CD14-positive monocyte (primary cell): ENCODE measurements at regions not wholly inside any gene's neighbourhood (a gene's known extent, or its start where the extent isn't known, plus 50 kb on each side); places are given as distances from the start of the nearest gene placed in this dataset.

Experiments
- DNase-seq, 3 donors: peaks; one replicate each; pipeline ENCODE4 v3.0.0-alpha.2; 2011 to 2022
- H2AFZ ChIP-seq: 2 replicates; pipeline ENCODE4 v1.6.0; 2012; ENCODE audit warnings: mild to moderate bottlenecking, low read depth, low read length, inconsistent platforms; ENCODE audit not compliant: insufficient read depth, poor library complexity, severe bottlenecking
- H3K27ac ChIP-seq, 2 donors: 1 replicate in 1 of 2; 2 replicates in 1 of 2; pipeline ENCODE4 v1.5.1; 2012 to 2013; ENCODE audit warnings: low read length in 2 of 2, control low read depth in 1 of 2, inconsistent platforms in 1 of 2, low read depth in 1 of 2, mild to moderate bottlenecking in 1 of 2
- H3K27me3 ChIP-seq, 2 donors: one replicate each; pipeline versions ENCODE4 v1.6.0 to v1.6.1; 2011 to 2013; ENCODE audit warnings: low read length in 2 of 2; ENCODE audit not compliant: control insufficient read depth in 2 of 2, insufficient read depth in 2 of 2
- H3K36me3 ChIP-seq, 2 donors: replicated peaks in 1 of 2; 1 replicate in 1 of 2; 2 replicates in 1 of 2; pipeline versions ENCODE4 v1.5.1 to v1.6.1; 2012 to 2013; ENCODE audit warnings: low read length in 2 of 2, control low read depth in 1 of 2, inconsistent platforms in 1 of 2, mild to moderate bottlenecking in 1 of 2; ENCODE audit not compliant: insufficient read depth in 2 of 2, control insufficient read depth in 1 of 2
- H3K4me1 ChIP-seq, 2 donors: 1 replicate in 1 of 2; 2 replicates in 1 of 2; pipeline versions ENCODE4 v1.5.1 to v1.6.1; 2012 to 2013; ENCODE audit warnings: low read length in 2 of 2, control low read depth in 1 of 2, inconsistent platforms in 1 of 2, mild to moderate bottlenecking in 1 of 2, moderate library complexity in 1 of 2; ENCODE audit not compliant: insufficient read depth in 2 of 2, control insufficient read depth in 1 of 2
- H3K4me2 ChIP-seq: replicated peaks from 2 replicates; pipeline ENCODE3; 2012; ENCODE audit warnings: low read length, moderate library complexity, mild to moderate bottlenecking; ENCODE audit not compliant: poor library complexity, severe bottlenecking; ENCODE audit errors: extremely low read depth
- H3K4me3 ChIP-seq, 3 experiments: fragments of 200-600 bp in 1 of 3; sonication (generic) in 1 of 3; replicated peaks in 1 of 3; 1 replicate in 2 of 3; 2 replicates in 1 of 3; pipeline ENCODE4 v1.5.1; 2011 to 2013; ENCODE audit warnings: low read length in 3 of 3, mild to moderate bottlenecking in 3 of 3, control low read depth in 2 of 3, low read depth in 2 of 3, inconsistent platforms in 1 of 3, moderate library complexity in 1 of 3
- H3K79me2 ChIP-seq: 2 replicates; pipeline ENCODE4 v1.6.0; 2012; ENCODE audit warnings: mild to moderate bottlenecking, control low read depth, inconsistent platforms, low read length, moderate library complexity; ENCODE audit not compliant: insufficient read depth
- H3K9ac ChIP-seq: 2 replicates; pipeline ENCODE4 v1.6.0; 2017; ENCODE audit warnings: low read length, mild to moderate bottlenecking; ENCODE audit not compliant: insufficient read depth, poor library complexity, severe bottlenecking
- H3K9me3 ChIP-seq, 2 donors: replicated peaks in 1 of 2; 1 replicate in 1 of 2; 2 replicates in 1 of 2; pipeline versions ENCODE4 v1.5.1 to v1.6.1; 2012 to 2013; ENCODE audit warnings: low read length in 2 of 2, control low read depth in 1 of 2; ENCODE audit not compliant: control insufficient read depth in 1 of 2, insufficient read depth in 1 of 2
- H4K20me1 ChIP-seq: 2 replicates; pipeline ENCODE4 v1.6.0; 2012; ENCODE audit warnings: mild to moderate bottlenecking, low read length, control low read depth, moderate library complexity; ENCODE audit not compliant: insufficient read depth
- H3K27ac Mint-ChIP-seq, 7 donors: one replicate each; pipeline ENCODE4 v1.8.0; 2020; ENCODE audit warnings: mild to moderate bottlenecking in 7 of 7, mixed read lengths in 7 of 7, moderate library complexity in 6 of 7, inconsistent platforms in 2 of 7
- H3K27me3 Mint-ChIP-seq, 3 donors: one replicate each; pipeline ENCODE4 v1.8.0; 2021 to 2022; ENCODE audit warnings: low read depth in 3 of 3, mild to moderate bottlenecking in 3 of 3, mixed read lengths in 3 of 3, moderate library complexity in 3 of 3, inconsistent platforms in 1 of 3
- H3K36me3 Mint-ChIP-seq, 2 donors: one replicate each; pipeline ENCODE4 v1.8.0; 2020; ENCODE audit warnings: mixed read lengths in 2 of 2, inconsistent platforms in 1 of 2, mild to moderate bottlenecking in 1 of 2
- H3K4me1 Mint-ChIP-seq: one replicate; pipeline ENCODE4 v1.8.0; 2020; ENCODE audit warnings: mild to moderate bottlenecking, mixed read lengths
- H3K4me3 Mint-ChIP-seq, 2 donors: one replicate each; pipeline ENCODE4 v1.8.0; 2020; ENCODE audit warnings: mild to moderate bottlenecking in 2 of 2, mixed read lengths in 2 of 2, moderate library complexity in 1 of 2
- H3K9me3 Mint-ChIP-seq, 7 donors: one replicate each; pipeline ENCODE4 v1.8.0; 2020 to 2022; ENCODE audit warnings: mixed read lengths in 7 of 7, mild to moderate bottlenecking in 6 of 7, moderate library complexity in 6 of 7, inconsistent platforms in 2 of 7
- WGBS: methylation state at CpG from one replicate; pipeline ENCODE4 v1.1.5; 2013; ENCODE audit warnings: missing lambda C conversion rate; ENCODE audit not compliant: insufficient coverage; 5-methylcytosine and 5-hydroxymethylcytosine counted together
- intact Hi-C, 2 donors: fragments of 100-400 bp; cut with micrococcal nuclease; formaldehyde crosslinking; loops; one replicate each; pipeline versions ENCODE4 v1.15.0 to v1.15.1; 2023
- TF ChIP-seq, protein P1 (sequence below): fragments of 200-600 bp; IDR thresholded peaks from one replicate; pipeline ENCODE4 v1.8.0; 2022; ENCODE audit warnings: antibody characterized with exemption, mild to moderate bottlenecking

GRCh38 chr22:48772286-48772907, 1055.3 kb downstream of the BRD1 start:
- H3K27ac ChIP-seq, result no peak overlapping the region
- TF ChIP-seq, protein P1, sequence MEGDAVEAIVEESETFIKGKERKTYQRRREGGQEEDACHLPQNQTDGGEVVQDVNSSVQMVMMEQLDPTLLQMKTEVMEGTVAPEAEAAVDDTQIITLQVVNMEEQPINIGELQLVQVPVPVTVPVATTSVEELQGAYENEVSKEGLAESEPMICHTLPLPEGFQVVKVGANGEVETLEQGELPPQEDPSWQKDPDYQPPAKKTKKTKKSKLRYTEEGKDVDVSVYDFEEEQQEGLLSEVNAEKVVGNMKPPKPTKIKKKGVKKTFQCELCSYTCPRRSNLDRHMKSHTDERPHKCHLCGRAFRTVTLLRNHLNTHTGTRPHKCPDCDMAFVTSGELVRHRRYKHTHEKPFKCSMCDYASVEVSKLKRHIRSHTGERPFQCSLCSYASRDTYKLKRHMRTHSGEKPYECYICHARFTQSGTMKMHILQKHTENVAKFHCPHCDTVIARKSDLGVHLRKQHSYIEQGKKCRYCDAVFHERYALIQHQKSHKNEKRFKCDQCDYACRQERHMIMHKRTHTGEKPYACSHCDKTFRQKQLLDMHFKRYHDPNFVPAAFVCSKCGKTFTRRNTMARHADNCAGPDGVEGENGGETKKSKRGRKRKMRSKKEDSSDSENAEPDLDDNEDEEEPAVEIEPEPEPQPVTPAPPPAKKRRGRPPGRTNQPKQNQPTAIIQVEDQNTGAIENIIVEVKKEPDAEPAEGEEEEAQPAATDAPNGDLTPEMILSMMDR, result no peak
- no peaks in the 10 kb centered on the region for H3K36me3 ChIP-seq
- Mint-ChIP-seq H3K4me3 (no peak overlapping the region), H3K9me3 (peaks cover 10 to 34% (median 22%) of the 10 kb centered on the region in 7 donors), H3K36me3 (no peaks in the 10 kb centered on the region), H3K27me3 (peaks cover 0 to 3% (median 2%) of the 10 kb centered on the region in 3 donors), H3K27ac (no peak overlapping the region), H3K4me1 (no peaks in the 10 kb centered on the region)
- H3K4me3 ChIP-seq, result no peak overlapping the region
- no peaks in the 10 kb centered on the region for H3K4me1 ChIP-seq
- no peak overlapping the region for H3K4me2 ChIP-seq
- H4K20me1 ChIP-seq, result no peaks in the 10 kb centered on the region
- H3K9ac ChIP-seq, result no peak overlapping the region
- DNase-seq, result no peak
- H3K27me3 ChIP-seq, result no peaks in the 10 kb centered on the region
- no peak overlapping the region for H2AFZ ChIP-seq
- intact Hi-C loops, result no loop called here
- no peaks in the 10 kb centered on the region for H3K79me2 ChIP-seq
- WGBS, result 91% methylated on average over 12 of the region's 19 CpGs
- H3K9me3 ChIP-seq, result peaks cover 9 to 18% of the 10 kb centered on the region in 2 donors

DNA sequence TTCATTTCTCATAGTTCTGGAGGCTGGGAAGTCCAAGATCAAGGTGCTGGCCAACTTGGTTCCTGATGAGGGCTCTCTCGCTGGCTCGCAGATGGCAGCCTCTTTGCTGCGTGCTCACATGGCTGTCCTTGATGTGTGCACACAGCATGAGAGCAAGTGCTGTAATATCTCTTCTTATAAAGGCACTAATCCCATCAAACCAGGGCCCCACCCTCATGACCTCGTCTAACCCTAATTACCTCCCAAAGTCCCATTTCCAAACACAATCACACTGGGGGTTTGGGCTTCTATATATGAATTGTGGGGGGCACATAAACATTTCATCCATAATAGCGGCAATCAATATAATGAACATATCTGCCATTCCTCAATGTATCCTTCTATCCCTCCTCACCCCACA, 1062.1 kb downstream of the BRD1 start:
- no peak overlapping the region for H3K4me3 Mint-ChIP-seq
- intact Hi-C loops, result no loop called here
- no peak overlapping the region for H3K4me2 ChIP-seq
- DNase-seq, result no peak
- no peak overlapping the region for H3K27ac ChIP-seq
- no peak overlapping the region for H3K27ac Mint-ChIP-seq
- no peak overlapping the region for H3K4me3 ChIP-seq
- no peaks in the 10 kb centered on the region for H3K79me2 ChIP-seq
- peaks cover 2 to 17% (median 8%) of the 10 kb centered on the region in 7 donors for H3K9me3 Mint-ChIP-seq
- H3K4me1 Mint-ChIP-seq, result no peaks in the 10 kb centered on the region
- no peaks in the 10 kb centered on the region for H3K36me3 ChIP-seq
- H3K4me1 ChIP-seq, result no peaks in the 10 kb centered on the region
- TF ChIP-seq, protein P1, result no peak
- no peak overlapping the region for H3K9ac ChIP-seq
- no peaks in the 10 kb centered on the region for H3K36me3 Mint-ChIP-seq
- no peaks in the 10 kb centered on the region for H3K27me3 ChIP-seq
- no peaks in the 10 kb centered on the region for H4K20me1 ChIP-seq
- peaks cover 3 to 6% of the 10 kb centered on the region in 2 donors for H3K9me3 ChIP-seq
- H2AFZ ChIP-seq, result no peak overlapping the region
- peaks cover 0 to 4% (median under 1%) of the 10 kb centered on the region in 3 donors for H3K27me3 Mint-ChIP-seq
- 100% methylated on average over 2 of the region's 5 CpGs for WGBS
